Stimulated activated CD4-positive, alpha-beta T cell treated with anti-CD3 and anti-CD28 coated beads, TNF-alpha, amount 100 ng/mL, for 48 hours (primary cell): ENCODE measurements at regions not wholly inside any gene's neighbourhood (a gene's known extent, or its start where the extent isn't known, plus 50 kb on each side); places are given as distances from the start of the nearest gene placed in this dataset.

ENCODE experiments used
- DNase-seq, 3 donors: peaks; one replicate each; pipeline ENCODE4 v3.0.0-alpha.2; 2020; ENCODE audit warnings: low read depth in 3 of 3

DNA sequence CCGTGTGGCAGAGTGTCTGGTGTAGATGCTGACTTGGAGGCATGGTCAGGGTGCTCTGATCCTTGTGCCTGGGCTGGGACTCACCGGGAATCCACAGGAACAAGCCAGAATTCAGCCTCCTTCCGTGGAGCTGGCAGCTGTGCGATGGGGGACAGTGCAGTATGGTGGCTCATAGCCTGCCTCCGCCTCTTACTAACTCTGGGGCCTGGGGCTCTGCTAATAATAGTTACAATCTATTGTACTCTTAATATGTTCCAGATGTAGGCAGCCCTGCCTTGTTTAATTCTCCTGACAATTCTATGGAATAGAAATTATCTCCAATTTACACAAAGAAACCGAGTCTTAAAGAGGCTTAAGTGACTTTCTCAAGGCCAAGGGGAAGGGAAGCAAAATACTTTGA, 77.6 kb downstream of the PCDH1 start:
- no peak for DNase-seq

GRCh38 chr5:141799507-141800167, 78.6 kb downstream of the PCDH1 start:
- DNase-seq, result no peak

DNA sequence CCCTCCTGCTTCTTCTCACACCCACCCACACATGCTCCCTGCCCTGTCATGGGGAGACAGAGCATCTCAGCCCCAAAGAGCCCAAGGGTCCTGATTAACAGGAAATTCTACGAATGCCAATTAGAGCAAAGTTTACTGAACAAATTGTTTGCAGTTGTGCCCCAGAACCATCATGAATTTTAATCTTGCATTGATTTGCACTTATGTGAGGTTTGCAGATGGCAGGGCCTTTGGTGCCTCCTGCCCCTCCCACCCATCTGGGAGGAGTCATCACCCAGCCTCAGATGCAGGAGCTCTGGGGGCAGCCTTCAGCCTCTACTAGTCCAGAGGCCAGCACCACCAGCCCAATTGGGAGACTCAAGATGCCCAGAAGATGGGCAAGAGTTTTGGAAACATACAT, 80.8 kb downstream of the PCDH1 start:
- DNase-seq, result no peak

- DNase-seq, result no peak
Observed at GRCh38 chr5:141795421-141795820, 82.8 kb downstream of the PCDH1 start.

DNA sequence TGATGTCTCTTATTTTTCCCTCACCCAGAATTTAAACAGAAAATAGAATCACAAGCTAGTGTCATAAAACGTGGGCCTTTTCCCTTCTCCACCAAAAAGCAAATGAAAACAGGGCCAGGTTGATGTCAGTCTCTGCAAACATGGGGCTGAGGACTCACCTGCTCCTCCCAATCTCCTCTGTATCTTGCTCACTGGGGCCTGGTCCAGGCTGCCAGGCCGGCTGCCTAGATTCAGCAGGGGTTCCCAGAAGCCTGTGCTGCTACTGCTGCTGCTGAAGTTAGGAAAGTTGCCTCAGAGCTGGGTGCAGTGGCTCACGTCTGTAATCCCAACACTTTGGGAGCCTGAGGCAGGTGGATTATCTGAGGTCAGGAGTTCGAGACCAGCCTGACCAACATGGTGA, 84.3 kb downstream of the PCDH1 start:
- DNase-seq, result no peak

GRCh38 chr5:141793403-141793802, 84.8 kb downstream of the PCDH1 start:
- no peak for DNase-seq

- no peak for DNase-seq
Observed at GRCh38 chr5:141790630-141791029, 87.6 kb downstream of the PCDH1 start.

DNA sequence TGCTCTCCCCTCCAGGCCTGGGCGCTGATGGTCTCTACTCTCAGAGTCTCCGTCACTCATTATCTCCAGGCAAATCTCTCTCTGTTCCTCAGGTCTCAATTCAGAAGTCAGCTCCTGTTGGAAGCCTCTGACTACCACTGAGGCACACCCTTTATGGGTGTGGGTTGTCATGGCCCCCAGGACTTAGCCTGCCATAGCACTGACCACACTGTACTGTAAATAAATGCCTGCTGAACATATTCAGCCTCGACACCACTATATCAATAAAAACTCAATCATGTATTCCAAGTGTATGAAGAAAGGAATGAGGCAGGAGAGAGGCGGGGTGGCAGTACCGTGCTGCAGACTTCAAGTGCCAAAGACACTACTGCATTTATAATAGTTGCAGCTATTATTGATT, 88.9 kb downstream of the PCDH1 start:
- DNase-seq, result no peak

DNA sequence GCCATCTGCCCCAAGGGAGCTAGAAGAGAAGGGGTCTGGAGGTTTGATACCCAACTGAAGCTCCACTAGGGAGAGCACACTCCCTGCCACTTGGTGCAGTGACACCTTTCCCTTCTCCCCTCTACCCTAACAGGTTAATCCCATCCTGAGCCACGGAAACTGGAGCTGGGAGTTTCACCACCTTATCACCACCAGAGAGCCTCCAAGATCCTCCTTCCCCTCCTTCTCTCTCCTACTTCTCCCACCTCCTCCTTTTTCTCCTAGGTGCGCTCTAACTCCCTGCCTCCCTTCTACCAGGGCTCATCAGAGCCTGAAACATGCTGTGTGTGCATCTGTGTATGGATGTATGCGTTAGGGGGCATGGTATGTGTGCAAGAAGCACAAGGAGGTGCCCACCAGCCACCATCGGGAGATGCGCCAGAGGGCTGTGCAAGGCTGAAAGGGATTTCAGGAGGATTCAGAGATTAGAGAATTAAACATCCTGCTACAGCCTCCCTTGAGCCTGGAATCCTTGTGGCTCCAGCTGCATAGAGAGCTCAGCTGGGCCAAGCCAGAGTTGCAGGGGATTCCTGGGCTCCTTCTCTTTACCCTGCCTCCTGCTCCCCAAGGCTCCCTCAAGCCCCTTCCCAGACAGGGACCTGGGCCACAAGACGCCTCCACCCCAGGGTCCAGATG, 89.8 kb downstream of the PCDH1 start:
- DNase-seq, result no peak

DNA sequence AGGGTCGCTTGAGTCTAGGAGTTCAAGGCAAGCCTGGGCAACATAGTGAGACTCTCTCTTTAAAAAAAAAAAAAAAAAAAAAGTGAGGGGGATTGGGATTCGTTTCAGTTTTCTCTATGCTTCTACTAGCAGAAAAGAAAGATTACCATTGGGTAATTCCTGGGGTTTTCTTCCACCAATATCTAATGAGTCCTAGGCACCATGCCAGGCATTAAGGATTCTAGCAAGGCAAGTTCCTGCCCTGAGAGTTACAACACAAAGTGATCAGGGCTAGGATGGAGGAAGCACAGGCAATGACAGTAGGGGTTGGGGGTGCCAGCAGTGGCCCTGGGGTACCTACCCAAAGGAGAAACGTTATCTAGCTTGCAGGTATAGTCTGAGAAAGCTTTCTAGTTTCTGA, 90.8 kb downstream of the PCDH1 start:
- no peak for DNase-seq

GRCh38 chr5:141786700-141787099, 91.5 kb downstream of the PCDH1 start:
- DNase-seq, result no peak

DNA sequence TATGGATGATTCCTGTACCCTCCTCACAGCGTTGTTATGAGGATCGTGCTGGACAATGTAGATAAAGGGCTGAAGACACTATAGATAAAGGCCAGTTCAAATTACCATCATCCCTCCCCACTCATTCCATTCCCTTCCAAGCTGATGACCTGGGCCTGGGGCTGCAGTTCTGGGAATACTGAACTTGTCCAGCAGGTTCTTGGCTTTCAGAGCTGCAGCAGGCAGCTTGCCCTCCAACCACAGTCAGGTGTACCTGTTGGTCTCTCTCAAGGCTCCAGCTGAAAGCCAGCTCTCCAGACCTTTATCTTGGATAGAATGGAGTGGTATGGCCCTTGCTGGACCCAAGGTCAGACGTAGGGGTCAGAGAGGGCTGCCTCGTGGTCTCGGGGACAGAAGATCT, 92.5 kb downstream of the PCDH1 start:
- no peak for DNase-seq

DNA sequence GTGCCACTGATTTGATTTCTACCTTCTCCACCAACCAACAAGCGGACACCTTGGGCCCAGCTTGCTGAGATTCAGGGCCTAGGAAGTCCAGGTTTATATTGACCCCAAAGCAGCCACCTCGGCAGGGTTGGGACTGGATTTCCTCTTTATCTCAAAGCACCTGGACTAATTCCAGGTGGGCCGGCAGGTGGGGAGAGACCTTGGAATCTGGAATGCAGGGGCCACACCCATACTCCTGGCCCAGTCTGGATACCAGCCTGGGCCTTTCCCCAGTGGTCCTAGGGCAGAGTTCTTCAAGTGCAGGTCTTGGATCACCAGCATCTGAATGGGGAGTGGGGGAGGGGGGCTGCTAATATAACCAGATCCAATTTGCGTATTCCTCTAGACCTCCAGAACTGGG, 93.1 kb downstream of the PCDH1 start:
- no peak for DNase-seq

DNA sequence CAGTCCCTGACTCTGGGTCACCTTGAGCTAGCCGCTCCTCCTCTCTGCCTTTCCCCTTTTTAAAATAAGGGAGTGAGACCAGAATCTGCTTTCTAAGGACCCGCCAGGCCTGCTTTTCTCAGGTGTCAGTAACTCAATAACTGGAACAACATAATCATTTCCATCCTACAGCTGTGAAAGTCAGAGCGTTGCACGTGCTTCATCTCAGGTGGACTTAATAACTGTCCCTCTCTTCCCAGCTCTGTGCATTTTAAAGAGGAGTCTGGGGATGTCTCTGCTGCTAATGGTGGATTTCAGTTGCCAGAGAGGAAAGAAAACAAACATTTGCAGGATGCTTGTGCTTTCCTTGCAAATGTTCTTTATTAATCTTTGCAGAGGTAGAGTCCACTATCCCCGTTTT, 93.7 kb downstream of the PCDH1 start:
- DNase-seq, result no peak

GRCh38 chr5:141783947-141784296, 94.3 kb downstream of the PCDH1 start:
- DNase-seq, result no peak

DNA sequence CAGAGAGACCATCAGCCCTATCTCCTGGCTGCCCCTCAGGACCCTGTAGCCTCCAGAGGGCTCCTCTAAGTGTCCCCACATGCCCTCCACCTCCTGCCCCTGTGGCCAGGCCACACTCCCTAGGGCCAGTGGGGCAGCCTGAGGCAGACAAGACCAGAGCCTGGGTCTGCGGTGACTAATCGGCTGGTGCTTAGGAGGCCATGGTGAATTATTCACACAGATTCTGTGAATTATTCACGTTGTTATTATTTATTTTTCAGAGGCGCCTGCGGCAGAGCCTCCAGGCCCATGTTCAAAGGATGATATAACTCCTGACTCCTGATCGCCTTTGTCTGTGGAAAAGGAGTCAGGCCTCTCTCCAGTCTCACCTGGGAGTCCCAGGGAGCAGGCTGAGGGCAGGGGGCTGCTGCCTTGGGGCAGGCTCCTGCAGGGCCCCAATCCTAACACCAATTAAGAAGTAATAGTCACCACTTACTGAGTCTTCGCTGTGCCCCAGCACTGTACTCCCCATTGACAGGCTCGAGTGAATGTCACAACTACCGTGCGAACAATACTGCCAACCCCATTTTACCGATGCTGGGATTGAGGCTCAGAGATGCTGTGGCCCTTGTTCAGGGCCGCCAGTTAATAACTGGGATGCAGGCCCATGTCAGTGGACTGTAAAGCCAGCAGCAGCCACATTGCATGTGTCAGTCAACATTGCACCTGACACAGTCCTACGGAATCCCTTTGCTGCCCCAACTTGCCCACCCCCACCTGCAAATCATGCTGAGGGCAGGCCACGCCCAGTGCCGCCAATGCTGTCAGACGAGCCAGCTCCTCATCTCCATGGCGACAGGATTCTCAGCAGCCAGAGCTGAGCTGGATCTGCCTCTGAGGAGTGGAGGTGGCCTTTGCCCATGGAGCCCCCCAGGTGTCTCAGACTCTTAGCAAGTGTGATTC, 94.9 kb downstream of the PCDH1 start:
- no peak for DNase-seq

DNA sequence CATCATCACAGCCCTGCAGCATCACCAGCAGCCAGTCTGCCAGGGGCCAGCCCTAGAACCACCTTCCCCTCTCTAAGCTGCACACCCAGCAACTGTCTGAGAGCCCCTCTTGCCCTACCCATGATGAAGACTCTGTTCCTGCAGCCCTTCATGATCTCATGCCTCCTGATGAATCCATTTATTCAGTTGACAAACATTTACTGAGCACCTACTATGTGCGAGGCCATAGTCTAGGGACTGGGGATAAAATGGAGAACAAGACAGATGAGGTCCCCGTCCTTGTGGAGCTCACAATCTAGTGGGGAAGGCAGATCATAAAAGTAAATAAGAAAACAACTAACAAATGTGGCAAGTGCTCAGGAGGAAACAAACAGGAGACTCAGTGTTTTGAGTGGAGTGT, 96.3 kb downstream of the PCDH1 start:
- DNase-seq, result no peak

GRCh38 chr5:141780952-141781781, 97.0 kb downstream of the PCDH1 start:
- no peak for DNase-seq

DNA sequence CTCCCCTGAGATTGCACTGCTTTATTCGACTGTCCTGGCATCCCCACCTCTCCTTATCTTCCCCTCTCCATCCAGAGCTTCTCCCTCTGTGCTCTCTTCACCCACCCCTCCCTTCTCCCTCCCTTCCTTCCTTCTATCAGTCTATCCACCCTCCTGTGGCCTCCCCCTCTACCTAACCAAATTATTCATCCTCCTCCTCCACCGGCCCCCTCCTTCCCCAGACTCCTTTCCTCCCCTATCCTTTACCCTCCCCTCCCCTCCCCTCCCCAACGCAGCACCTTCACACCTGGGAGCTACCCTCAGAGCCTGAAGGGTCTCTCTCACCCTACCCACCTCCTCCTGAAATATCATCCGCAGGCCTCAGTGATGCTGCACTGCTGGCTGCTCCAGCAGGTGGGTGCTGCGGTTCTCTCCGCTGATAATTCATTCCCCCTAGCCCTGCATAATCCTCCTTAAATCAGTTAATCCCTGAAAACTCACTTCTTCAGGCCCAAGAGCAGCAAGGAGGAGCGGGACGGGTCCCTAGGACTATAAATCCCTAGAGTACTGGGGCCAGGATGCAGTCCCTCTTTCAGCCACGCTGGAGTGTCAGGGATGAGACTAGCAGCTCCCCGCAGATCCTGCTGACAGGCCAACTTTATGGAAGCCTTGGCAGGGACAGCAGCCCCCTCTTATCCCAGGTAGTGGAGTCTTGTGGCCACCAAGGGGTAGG, 97.8 kb downstream of the PCDH1 start:
- no peak for DNase-seq

GRCh38 chr5:141779503-141779973, 97.5 kb upstream of the ARAP3 start:
- no peak for DNase-seq

DNA sequence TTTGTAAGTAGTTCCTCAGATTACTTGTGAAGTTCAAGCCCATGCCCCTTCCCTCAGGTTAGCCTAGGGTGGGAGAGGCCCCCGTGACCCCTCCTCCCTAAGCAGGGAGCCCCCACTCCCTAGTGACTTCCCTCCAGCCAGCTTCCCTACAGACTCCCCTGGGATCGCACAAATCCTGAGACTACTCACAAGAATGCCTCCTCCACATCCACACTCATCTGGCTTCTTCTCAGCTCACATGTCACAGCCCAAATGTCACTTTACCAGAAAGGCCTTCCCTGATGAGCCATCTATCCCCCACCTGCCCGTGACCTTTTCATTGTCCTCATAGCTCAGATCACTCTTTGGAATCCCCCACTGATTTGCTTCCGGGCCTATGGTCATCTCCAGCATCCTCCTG, 96.7 kb upstream of the ARAP3 start:
- no peak for DNase-seq
